Right cardiac atrium (tissue), 5 donors: ENCODE measurements at regions not wholly inside any gene's neighbourhood (a gene's known extent, or its start where the extent isn't known, plus 50 kb on each side); places are given as distances from the start of the nearest gene placed in this dataset.

Experiments
- ATAC-seq, 2 donors: fragments of 200-7000 bp; cut with Tn5 transposase; one replicate each; pipeline versions ENCODE4 v1.8.0 to v1.9.1; 2020; ENCODE audit warnings: moderate library complexity in 2 of 2, mild to moderate bottlenecking in 1 of 2
- DNase-seq, 3 donors: peaks; one replicate each; pipeline ENCODE4 v3.0.0-alpha.2; 2020
- H3K27ac ChIP-seq: one replicate; pipeline ENCODE4 v1.5.1; 2013; ENCODE audit warnings: mild to moderate bottlenecking, low read length, control low read depth, moderate library complexity
- H3K27me3 ChIP-seq: one replicate; pipeline ENCODE4 v1.6.1; 2013; ENCODE audit not compliant: control insufficient read depth, insufficient read depth
- H3K4me1 ChIP-seq: one replicate; pipeline ENCODE4 v1.6.1; 2013; ENCODE audit warnings: low read length; ENCODE audit not compliant: control insufficient read depth, insufficient read depth
- H3K4me3 ChIP-seq: one replicate; pipeline ENCODE4 v1.5.1; 2013; ENCODE audit warnings: low read length, control low read depth
- H3K9me3 ChIP-seq: one replicate; pipeline ENCODE4 v1.6.1; 2013; ENCODE audit warnings: low read length; ENCODE audit not compliant: control insufficient read depth
- WGBS: extraction: QIAGEN DNeasy Blood & Tissue Kit; methylation state at CpG from one replicate; pipeline ENCODE4 v1.1.7; 2013; 5-methylcytosine and 5-hydroxymethylcytosine counted together
- intact Hi-C, 4 donors: fragments of 100-400 bp; cut with DNase I; formaldehyde crosslinking; loops; one replicate each; pipeline versions ENCODE4 v1.11.0 to v1.14.0; 2022 to 2023
- donor health status: healthy with polysubstance abuse.
- donor health status: DM: no; HTN: yes; CAD: no.
- donor health status: DM: no; HTN: no; CAD: no.
- donor health status: DM: no; HTN: yes; CAD: no; lungs with severe emphysema.
- donor health status: DM: yes; HTN: yes; CAD: no.

DNA sequence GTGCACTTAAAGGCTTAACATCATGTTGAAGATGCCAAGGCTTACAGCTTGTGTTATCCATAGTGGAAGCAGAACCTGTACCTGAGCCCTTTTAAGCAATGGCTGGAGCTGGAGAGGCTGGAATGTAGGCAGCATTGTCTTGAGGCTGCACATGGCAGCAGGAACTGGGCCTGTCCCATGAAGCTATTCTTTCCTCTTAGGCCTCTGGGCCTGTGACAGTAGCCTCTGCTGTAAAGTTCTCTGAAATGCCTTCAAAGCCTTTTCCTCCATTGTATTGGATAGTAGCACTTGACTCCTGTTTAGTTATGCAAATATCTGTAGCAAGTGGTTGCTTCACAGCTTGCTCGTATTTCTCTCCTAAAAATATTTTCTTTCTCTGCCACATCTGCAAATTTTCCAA lies 127.4 kb upstream of the ANO5 start:
- Histone ChIP-seq H3K4me3 (no peak overlapping the region), H3K27ac (no peak overlapping the region), H3K9me3 (peaks cover 3% of the 10 kb centered on the region), H3K4me1 (no peaks in the 10 kb centered on the region), H3K27me3 (no peaks in the 10 kb centered on the region)
- WGBS = 65% methylated on average over 1 of the region's 1 CpG
- DNase-seq (no peak), ATAC-seq (no peak)
- intact Hi-C loops = no loop called here

DNA sequence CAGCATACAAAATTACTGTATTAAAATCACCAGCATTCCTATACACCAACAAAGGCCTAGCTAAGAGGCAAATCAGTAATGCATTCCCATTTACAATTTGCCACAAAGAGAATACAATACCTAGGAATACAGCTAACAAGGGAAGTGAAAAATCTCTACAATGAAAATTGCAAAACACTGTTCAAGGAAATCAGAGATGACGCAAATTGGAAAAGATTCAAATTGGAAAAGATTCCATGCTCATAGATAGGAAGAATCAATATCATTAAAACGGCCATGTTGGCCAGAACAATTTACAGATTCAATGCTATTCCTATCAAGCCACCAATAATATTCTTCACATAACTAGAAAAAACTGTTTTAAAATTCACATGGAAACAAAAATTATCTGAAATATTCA lies 123.0 kb upstream of the ANO5 start:
- WGBS = 59% methylated on average over 2 of the region's 2 CpGs
- DNase-seq (no peak), ATAC-seq (no peak)
- no peak overlapping the region for H3K4me3 ChIP-seq
- H3K9me3 ChIP-seq = peaks cover 3% of the 10 kb centered on the region
- no peak overlapping the region for H3K27ac ChIP-seq
- no peaks in the 10 kb centered on the region for H3K27me3 ChIP-seq
- intact Hi-C loops = no loop called here
- no peaks in the 10 kb centered on the region for H3K4me1 ChIP-seq

DNA sequence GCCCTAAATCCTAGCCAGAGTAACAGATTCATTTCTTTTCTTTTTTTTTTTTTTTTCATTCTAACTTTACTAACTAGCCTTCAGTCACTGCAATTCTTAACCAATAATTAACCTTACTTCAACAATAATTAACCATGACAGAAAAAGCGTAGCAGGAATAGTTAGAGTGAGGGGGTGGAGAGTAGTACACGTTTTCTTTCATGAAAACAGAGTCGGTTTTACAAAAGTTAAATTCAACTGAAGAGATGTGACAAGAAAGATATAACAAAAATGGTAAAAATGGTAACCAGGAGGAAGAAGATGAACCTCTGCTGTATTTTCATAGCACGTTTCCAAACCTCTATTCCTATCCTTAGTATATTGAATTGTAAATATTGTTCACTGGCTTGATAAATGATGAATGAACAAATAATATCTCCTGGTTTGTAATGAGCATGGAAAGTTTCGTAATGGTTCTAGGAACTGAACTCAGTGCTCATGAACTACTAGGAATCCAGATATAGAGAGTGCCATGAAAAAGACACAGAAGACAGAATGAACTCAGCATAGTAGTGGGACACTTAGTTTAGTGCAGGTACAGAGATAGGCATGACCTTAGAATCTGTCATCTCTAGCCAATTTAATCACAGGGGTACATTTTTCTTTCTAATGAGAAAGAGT lies 116.5 kb upstream of the ANO5 start:
- Histone ChIP-seq H3K4me3 (no peak overlapping the region), H3K4me1 (no peaks in the 10 kb centered on the region), H3K27me3 (no peaks in the 10 kb centered on the region), H3K9me3 (no peaks in the 10 kb centered on the region), H3K27ac (no peak overlapping the region)
- intact Hi-C loops = no loop called here
- DNase-seq (no peak), ATAC-seq (no peak)
- WGBS = 70% methylated on average over 5 of the region's 5 CpGs

DNA sequence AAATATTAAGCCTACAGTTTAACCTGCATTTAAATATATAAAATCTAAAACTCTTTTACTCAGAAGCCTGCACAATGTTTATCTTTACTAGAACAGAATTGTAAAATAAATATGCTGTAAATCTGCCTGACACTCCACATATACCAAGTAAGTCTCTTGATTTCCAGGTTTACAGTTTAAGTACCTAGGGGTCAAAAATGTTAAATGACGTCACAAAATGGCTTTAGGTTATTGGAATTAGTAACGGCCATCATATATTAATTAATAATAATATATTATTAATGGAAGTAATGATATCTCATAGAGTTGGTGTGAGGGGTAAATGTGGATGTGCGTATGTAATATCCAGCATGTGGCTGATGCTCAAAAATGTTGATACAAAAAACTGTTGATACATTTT lies 114.8 kb upstream of the ANO5 start:
- H3K4me3 ChIP-seq = no peak overlapping the region
- ATAC-seq (no peak), DNase-seq (no peak)
- no peaks in the 10 kb centered on the region for H3K27me3 ChIP-seq
- no peaks in the 10 kb centered on the region for H3K4me1 ChIP-seq
- intact Hi-C loops = no loop called here
- WGBS = 72% methylated on average over 3 of the region's 3 CpGs
- H3K9me3 ChIP-seq = no peaks in the 10 kb centered on the region
- no peak overlapping the region for H3K27ac ChIP-seq

DNA sequence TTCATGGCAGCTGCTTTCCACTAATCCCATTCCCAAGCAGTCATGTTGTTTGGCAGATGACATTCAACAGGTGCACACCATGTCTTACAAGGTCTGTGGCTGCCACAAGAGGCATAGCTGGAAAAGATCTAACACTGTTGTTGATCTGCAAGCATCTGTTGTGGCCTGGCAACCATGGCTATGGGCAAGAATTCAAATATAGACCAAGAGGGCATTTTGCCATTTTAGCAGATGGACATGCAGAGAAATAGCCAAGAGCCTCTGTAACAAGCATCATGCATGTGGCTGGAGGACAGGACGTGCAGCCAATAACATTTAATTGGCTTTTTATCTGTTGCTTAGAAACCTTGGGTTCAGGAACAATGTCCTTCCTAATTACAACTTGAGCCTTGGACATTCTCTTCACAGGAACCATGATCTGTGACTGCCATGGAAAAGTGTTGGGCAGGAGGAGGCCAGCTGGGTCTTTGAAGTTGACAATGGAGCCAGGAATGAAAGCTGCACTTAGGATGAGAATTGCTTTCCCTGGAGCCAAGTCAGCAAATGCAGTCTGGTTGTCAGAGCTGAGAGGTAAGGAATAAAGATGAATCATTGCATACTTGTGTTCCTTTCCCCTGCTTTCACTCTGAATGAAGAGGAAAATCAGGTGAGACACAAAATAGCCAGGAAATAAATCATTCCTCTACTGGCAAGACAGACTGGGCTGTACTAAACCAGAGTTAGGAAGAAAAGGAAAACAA lies 113.6 kb upstream of the ANO5 start:
- ATAC-seq (peak in 1 of 2 donors; percentile 70), DNase-seq (peak in 1 of 3 donors; percentile 25)
- Histone ChIP-seq H3K9me3 (no peaks in the 10 kb centered on the region), H3K27ac (no peak overlapping the region), H3K27me3 (no peaks in the 10 kb centered on the region), H3K4me3 (no peak overlapping the region), H3K4me1 (no peaks in the 10 kb centered on the region)
- intact Hi-C loops = no loop called here
- WGBS = 34% methylated on average over 1 of the region's 1 CpG

DNA sequence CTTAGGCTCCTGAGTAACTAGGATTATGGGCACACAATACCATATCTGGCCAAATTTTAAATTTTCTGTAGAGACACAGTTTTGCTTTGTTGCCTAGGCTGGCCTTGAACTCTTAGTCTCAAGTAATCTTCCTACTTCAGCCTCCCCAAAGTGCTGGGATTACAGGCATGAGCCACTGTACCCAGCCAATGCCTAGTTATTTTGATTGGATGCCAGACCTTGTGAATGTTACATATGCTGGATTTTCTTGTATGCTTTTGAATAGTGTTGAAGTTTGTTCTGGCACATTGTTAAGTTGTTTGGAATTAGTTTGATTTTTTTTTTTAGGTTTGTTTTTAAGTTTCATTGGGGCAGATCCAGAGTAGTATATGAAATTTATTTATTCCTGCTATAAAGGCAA lies 110.7 kb upstream of the ANO5 start:
- no peak for ATAC-seq

DNA sequence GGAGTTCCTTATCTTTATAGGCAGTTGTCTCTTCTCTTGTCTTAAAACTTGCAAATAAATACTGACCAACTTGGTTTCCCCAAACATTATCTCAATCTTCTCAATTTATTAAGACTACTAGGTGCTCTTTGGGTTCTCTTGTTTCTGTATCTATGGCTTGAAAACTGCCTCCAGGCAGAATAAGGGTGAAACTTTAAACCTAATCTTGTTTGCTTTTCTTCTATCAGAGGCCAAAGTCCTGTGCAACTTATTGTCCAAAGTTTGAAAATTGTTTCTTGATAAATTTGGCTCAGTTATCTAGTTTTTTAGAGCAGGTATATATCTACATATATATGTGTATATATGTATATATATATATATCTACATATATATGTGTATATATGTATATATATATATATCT lies 110.1 kb upstream of the ANO5 start:
- intact Hi-C loops = no loop called here
- H3K9me3 ChIP-seq = no peaks in the 10 kb centered on the region

More for the DNA sequence above, 110.7 kb upstream of the ANO5 start:
- intact Hi-C loops = no loop called here
- no peaks in the 10 kb centered on the region for H3K9me3 ChIP-seq
- H3K4me3 ChIP-seq = no peak overlapping the region
- DNase-seq = no peak
- H3K27ac ChIP-seq = no peak overlapping the region
- H3K27me3 ChIP-seq = no peaks in the 10 kb centered on the region
- H3K4me1 ChIP-seq = no peaks in the 10 kb centered on the region

DNA sequence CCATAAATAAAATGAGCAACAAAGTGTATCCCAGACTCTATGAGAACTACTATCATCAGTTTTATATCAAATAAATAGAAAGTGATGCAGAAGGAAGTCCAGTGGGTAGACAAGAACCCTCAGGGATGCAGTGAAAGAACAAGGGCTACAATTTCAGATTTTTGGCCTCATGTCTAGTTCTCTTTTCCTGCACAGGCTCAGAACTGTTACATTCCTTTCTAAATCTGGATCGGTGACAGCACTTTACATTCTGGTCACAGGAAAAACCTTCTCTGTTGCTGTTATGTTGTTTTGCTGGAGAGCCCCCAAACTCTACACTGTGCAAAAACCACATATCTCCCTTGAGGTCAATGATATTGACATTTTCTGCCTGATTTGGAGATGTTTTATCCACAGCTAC lies 108.8 kb upstream of the ANO5 start:
- Histone ChIP-seq H3K27me3 (no peaks in the 10 kb centered on the region), H3K9me3 (no peaks in the 10 kb centered on the region), H3K4me3 (no peak overlapping the region), H3K27ac (no peak overlapping the region), H3K4me1 (no peaks in the 10 kb centered on the region)
- intact Hi-C loops = no loop called here
- 13% methylated on average over 1 of the region's 1 CpG for WGBS
- ATAC-seq (no peak), DNase-seq (no peak)

More for the DNA sequence above, 110.1 kb upstream of the ANO5 start:
- ATAC-seq = no peak
- Histone ChIP-seq H3K4me3 (no peak overlapping the region), H3K4me1 (no peaks in the 10 kb centered on the region), H3K27me3 (no peaks in the 10 kb centered on the region), H3K27ac (no peak overlapping the region)
- DNase-seq = no peak

DNA sequence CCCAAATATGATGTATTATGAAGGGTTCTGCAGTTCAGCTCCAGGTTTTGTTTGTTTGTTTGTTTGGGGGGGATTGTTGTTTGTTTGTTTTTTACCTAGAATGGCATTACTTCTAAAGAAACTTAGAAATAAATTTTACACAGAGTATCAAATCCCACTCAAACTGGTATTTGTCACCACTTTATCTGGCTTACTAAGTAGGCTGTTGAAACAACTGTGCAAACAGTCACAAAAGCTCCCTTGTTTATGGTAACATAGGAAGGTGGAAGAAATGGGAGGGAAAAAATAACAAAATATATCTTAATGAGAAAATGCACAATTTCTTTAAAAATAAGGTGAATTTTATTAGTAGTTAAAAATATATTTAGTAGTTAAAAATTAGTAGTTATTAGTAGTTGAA lies 108.3 kb upstream of the ANO5 start:
- DNase-seq (no peak), ATAC-seq (no peak)
- intact Hi-C loops = no loop called here
- H3K27me3 ChIP-seq = no peaks in the 10 kb centered on the region
- no peak overlapping the region for H3K4me3 ChIP-seq
- H3K27ac ChIP-seq = no peak overlapping the region
- no peaks in the 10 kb centered on the region for H3K4me1 ChIP-seq
- H3K9me3 ChIP-seq = no peaks in the 10 kb centered on the region

DNA sequence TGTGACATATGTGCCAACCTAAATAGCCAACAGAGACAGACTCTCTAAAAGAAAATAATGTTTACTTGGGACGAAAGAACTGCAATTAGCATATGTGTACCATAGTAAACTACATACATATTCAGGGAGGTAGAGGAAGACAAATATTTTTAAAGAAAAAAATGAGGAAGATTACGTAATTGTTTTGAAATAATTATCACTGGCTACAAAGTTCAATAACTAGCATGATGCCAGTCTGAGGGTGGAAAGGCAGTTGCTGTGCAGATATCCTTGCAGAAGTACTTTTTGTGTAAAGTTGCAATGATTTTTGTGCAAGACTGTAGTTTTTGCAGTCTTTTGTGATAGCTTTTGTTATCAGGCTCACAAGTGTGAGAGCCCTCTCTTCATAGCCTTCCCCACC lies 103.3 kb upstream of the ANO5 start:
- Histone ChIP-seq H3K9me3 (no peaks in the 10 kb centered on the region), H3K4me3 (no peak overlapping the region), H3K4me1 (no peaks in the 10 kb centered on the region), H3K27me3 (no peaks in the 10 kb centered on the region), H3K27ac (no peak overlapping the region)
- DNase-seq (no peak), ATAC-seq (no peak)
- intact Hi-C loops = no loop called here
- 82% methylated on average over 2 of the region's 2 CpGs for WGBS

DNA sequence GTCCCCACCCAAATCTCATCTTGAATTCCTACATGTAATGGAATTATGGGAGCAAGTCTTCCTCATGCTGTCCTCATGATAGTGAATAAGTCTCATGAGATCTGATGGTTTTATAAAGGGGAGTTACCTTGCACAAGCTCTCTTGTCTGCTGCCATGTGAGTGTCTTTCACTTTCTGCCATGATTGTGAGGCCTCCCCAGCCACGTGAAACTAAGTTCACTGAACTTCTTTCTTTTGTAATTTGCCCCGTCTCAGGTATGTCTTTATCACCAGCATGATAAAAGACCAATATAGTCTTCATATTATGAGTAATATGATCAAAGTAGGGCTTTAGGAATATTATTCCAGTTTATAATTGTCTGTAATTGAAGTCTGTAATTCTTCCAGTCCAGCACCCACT lies 86.3 kb upstream of the ANO5 start:
- H3K27ac ChIP-seq = no peak overlapping the region
- intact Hi-C loops = no loop called here
- no peak for DNase-seq
- H3K9me3 ChIP-seq = no peaks in the 10 kb centered on the region
- ATAC-seq = no peak
- H3K27me3 ChIP-seq = no peaks in the 10 kb centered on the region
- 69% methylated on average over 2 of the region's 2 CpGs for WGBS
- H3K4me1 ChIP-seq = no peaks in the 10 kb centered on the region
- H3K4me3 ChIP-seq = no peak overlapping the region
